ENCODE measurements at regions not wholly inside any gene's neighbourhood (a gene's known extent, or its start where the extent isn't known, plus 50 kb on each side); places are given as distances from the start of the nearest gene placed in this dataset.

GRCh38 chr5:34597034-34598027, 58.8 kb upstream of the RAI14 start:
- no peaks in the 10 kb centered on the region for H3K9me3 Mint-ChIP-seq
- ATAC-seq (replicated peaks) (no peak), DNase-seq (no peak)
- H3K36me3 Mint-ChIP-seq (ENCODE audit: insufficient read depth): no peaks in the 10 kb centered on the region
- no peak overlapping the region for H3K4me3 Mint-ChIP-seq
- H3K27ac Mint-ChIP-seq: no peak overlapping the region
- no peaks in the 10 kb centered on the region for H3K4me1 Mint-ChIP-seq (ENCODE audit: low read depth in 2 of 2)
- peaks cover 9 to 28% of the 10 kb centered on the region in 2 donors for H3K27me3 Mint-ChIP-seq

GRCh38 chr5:34598177-34598794, 57.8 kb upstream of the RAI14 start:
- DNase-seq: no peak
- Mint-ChIP-seq H3K9me3 (no peaks in the 10 kb centered on the region), H3K27ac (no peak overlapping the region), H3K4me3 (no peak overlapping the region), H3K36me3 (ENCODE audit: insufficient read depth) (no peaks in the 10 kb centered on the region), H3K4me1 (ENCODE audit: low read depth in 2 of 2) (no peaks in the 10 kb centered on the region), H3K27me3 (peaks cover 6 to 29% of the 10 kb centered on the region in 2 donors)
- ATAC-seq (replicated peaks): no peak

GRCh38 chr5:34599471-34600117, 56.5 kb upstream of the RAI14 start:
- Mint-ChIP-seq H3K4me1 (ENCODE audit: low read depth in 2 of 2) (no peaks in the 10 kb centered on the region), H3K27ac (no peak overlapping the region), H3K36me3 (ENCODE audit: insufficient read depth) (no peaks in the 10 kb centered on the region), H3K9me3 (no peaks in the 10 kb centered on the region), H3K4me3 (no peak overlapping the region), H3K27me3 (peaks cover 6 to 29% of the 10 kb centered on the region in 2 donors)
- ATAC-seq (replicated peaks) (no peak), DNase-seq (no peak)

- Mint-ChIP-seq H3K36me3 (ENCODE audit: insufficient read depth) (no peaks in the 10 kb centered on the region), H3K9me3 (no peaks in the 10 kb centered on the region), H3K4me1 (ENCODE audit: low read depth in 2 of 2) (no peaks in the 10 kb centered on the region), H3K4me3 (no peak overlapping the region), H3K27me3 (peaks cover 6 to 29% of the 10 kb centered on the region in 2 donors), H3K27ac (no peak overlapping the region)
- ATAC-seq (replicated peaks) (no peak), DNase-seq (no peak)
Measured at GRCh38 chr5:34600118-34600493, 56.0 kb upstream of the RAI14 start.

GRCh38 chr5:34603378-34603777, 52.8 kb upstream of the RAI14 start:
- ATAC-seq (replicated peaks) (no peak), DNase-seq (no peak)
- Mint-ChIP-seq H3K27ac (no peak overlapping the region), H3K4me1 (ENCODE audit: low read depth in 2 of 2) (no peaks in the 10 kb centered on the region), H3K27me3 (peaks cover 8 to 36% of the 10 kb centered on the region in 2 donors), H3K9me3 (no peaks in the 10 kb centered on the region), H3K36me3 (ENCODE audit: insufficient read depth) (no peaks in the 10 kb centered on the region), H3K4me3 (no peak overlapping the region)

- Mint-ChIP-seq H3K27ac (no peak overlapping the region), H3K36me3 (ENCODE audit: insufficient read depth) (no peaks in the 10 kb centered on the region), H3K27me3 (peaks cover 11 to 45% of the 10 kb centered on the region in 2 donors), H3K9me3 (no peaks in the 10 kb centered on the region), H3K4me3 (no peak overlapping the region), H3K4me1 (ENCODE audit: low read depth in 2 of 2) (no peaks in the 10 kb centered on the region)
- no peak for DNase-seq
- ATAC-seq (replicated peaks): no peak
Measured at GRCh38 chr5:34604119-34604675, 51.9 kb upstream of the RAI14 start.

GRCh38 chr5:34606101-34606500, 50.0 kb upstream of the RAI14 start:
- H3K9me3 Mint-ChIP-seq: no peaks in the 10 kb centered on the region
- H3K4me3 Mint-ChIP-seq: no peak overlapping the region
- no peaks in the 10 kb centered on the region for H3K36me3 Mint-ChIP-seq (ENCODE audit: insufficient read depth)
- DNase-seq: no peak
- no peaks in the 10 kb centered on the region for H3K4me1 Mint-ChIP-seq (ENCODE audit: low read depth in 2 of 2)
- peaks cover 19 to 39% of the 10 kb centered on the region in 2 donors for H3K27me3 Mint-ChIP-seq
- ATAC-seq (replicated peaks): no peak
- no peak overlapping the region for H3K27ac Mint-ChIP-seq

All from effector memory CD8-positive, alpha-beta T cell (primary cell).